ENCODE measurements at regions not wholly inside any gene's neighbourhood (a gene's known extent, or its start where the extent isn't known, plus 50 kb on each side); places are given as distances from the start of the nearest gene placed in this dataset.
A peak's percentile ranks its signal among the peaks of the same experiment; 100 is the strongest.

DNA sequence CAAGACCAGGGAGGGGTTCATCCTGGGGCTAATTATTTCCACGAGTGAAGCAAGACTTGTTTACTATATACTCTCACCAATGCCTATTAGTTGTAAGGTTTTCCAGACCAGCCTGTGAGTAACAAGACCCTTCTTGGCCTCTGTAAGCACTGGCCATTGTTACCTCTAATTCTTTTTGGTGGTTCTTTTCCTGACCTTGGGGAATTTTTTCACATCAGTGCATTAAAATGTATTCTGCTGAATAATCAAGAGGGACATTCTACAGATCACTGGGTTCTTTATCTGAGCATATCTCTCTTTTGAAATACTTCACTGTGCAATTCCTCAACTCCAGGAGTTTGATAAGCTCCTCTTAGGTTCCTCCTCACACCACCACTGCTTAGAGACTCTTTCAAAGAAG, 909.9 kb upstream of the ACVR2A start:
- TF ChIP-seq EZH2 (IDR thresholded peaks at IDR 0.05; ENCODE audit: low read length, missing control alignments) (no peak), CTCF (conservative IDR thresholded peaks at IDR 0.05 in 1 of 2, IDR thresholded peaks at IDR 0.05 in 1 of 2; ENCODE audit: low read depth in 1 of 2, low read length in 2 of 2) (no peak)
- DNase-seq (ENCODE audit: low read depth in 2 of 2), result no peak
- no peak overlapping the region for H3K4me3 ChIP-seq (replicated peaks in 1 of 4; ENCODE audit: control extremely low read depth in 1 of 4, insufficient read depth in 1 of 4, low read depth in 3 of 4, low read length in 4 of 4)
- H3K79me2 ChIP-seq (ENCODE audit: control insufficient read depth, insufficient read depth, low read length), result no peaks in the 10 kb centered on the region
- no peaks in the 10 kb centered on the region for H4K20me1 ChIP-seq (ENCODE audit: control insufficient read depth, extremely low read depth, insufficient read depth, low read length)
- H3K9ac ChIP-seq (ENCODE audit: insufficient read depth, low read length), result no peak overlapping the region
- no peaks in the 10 kb centered on the region for H3K27me3 ChIP-seq (ENCODE audit: control insufficient read depth, insufficient read depth, low read length)
- no peak overlapping the region for H3K4me2 ChIP-seq (ENCODE audit: extremely low read depth, insufficient read depth, low read length)
- no peak overlapping the region for H3K27ac ChIP-seq (ENCODE audit: insufficient read depth, low read length)
- H3K4me1 ChIP-seq (ENCODE audit: control insufficient read depth, extremely low read depth, insufficient read depth, low read length), result peaks cover under 1% of the 10 kb centered on the region
- no peak overlapping the region for H2AFZ ChIP-seq (ENCODE audit: low read length)
- H3K9me3 ChIP-seq (ENCODE audit: control insufficient read depth, insufficient read depth, low read depth, low read length), result no peaks in the 10 kb centered on the region
- H3K36me3 ChIP-seq (ENCODE audit: control insufficient read depth, insufficient read depth, low read length), result no peaks in the 10 kb centered on the region

GRCh38 chr2:146931109-146931508, 913.7 kb upstream of the ACVR2A start:
- no peak overlapping the region for H3K9ac ChIP-seq (ENCODE audit: insufficient read depth, low read length)

DNA sequence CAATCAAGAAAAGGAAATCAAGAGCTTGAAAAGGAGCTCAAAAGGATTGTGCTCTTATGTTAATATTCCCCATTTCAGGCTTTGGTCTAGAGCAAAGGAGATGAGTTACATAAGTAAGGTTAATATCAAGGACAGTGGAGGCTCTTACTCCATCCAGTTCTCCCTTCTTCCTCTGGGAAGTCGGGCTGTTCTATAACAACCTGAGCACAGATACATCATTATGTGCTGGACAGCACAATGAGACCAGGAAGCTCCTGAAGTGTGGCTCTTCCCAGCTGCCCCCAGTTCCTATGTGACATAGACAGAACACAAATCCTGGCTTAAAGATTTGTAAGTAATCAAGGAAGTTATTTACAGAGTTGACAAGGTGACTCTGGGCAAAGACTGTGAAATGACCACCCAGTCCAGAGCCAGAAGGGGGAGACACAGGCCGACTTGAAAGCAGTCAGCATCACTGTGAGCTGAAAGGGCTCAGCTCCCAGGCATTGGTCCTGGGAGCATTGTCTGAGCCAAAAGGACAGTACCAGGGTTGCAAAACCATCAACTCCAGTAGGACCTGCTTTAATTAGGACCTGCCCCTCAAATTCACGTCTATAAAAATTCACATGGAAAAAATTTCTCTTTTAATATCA, 917.6 kb upstream of the ACVR2A start:
- DNase-seq (ENCODE audit: low read depth in 2 of 2), result peak; percentile 43 to 85
- Histone ChIP-seq H3K27me3 (ENCODE audit: control insufficient read depth, insufficient read depth, low read length) (no peaks in the 10 kb centered on the region), H3K36me3 (ENCODE audit: control insufficient read depth, insufficient read depth, low read length) (no peaks in the 10 kb centered on the region), H3K9me3 (ENCODE audit: control insufficient read depth, insufficient read depth, low read depth, low read length) (no peaks in the 10 kb centered on the region), H3K9ac (ENCODE audit: insufficient read depth, low read length) (no peak overlapping the region), H3K79me2 (ENCODE audit: control insufficient read depth, insufficient read depth, low read length) (no peaks in the 10 kb centered on the region), H4K20me1 (ENCODE audit: control insufficient read depth, extremely low read depth, insufficient read depth, low read length) (no peaks in the 10 kb centered on the region), H3K27ac (ENCODE audit: insufficient read depth, low read length) (no peak overlapping the region), H2AFZ (ENCODE audit: low read length) (no peak overlapping the region), H3K4me3 (replicated peaks in 1 of 4; ENCODE audit: control extremely low read depth in 1 of 4, insufficient read depth in 1 of 4, low read depth in 3 of 4, low read length in 4 of 4) (no peak overlapping the region), H3K4me2 (ENCODE audit: extremely low read depth, insufficient read depth, low read length) (no peak overlapping the region), H3K4me1 (ENCODE audit: control insufficient read depth, extremely low read depth, insufficient read depth, low read length) (no peaks in the 10 kb centered on the region)
- TF ChIP-seq CTCF (conservative IDR thresholded peaks at IDR 0.05 in 1 of 2, IDR thresholded peaks at IDR 0.05 in 1 of 2; ENCODE audit: low read depth in 1 of 2, low read length in 2 of 2) (peak; percentile 70 to 91), EZH2 (IDR thresholded peaks at IDR 0.05; ENCODE audit: low read length, missing control alignments) (no peak)

More at GRCh38 chr2:146931109-146931508, 913.7 kb upstream of the ACVR2A start:
- H3K27ac ChIP-seq (ENCODE audit: insufficient read depth, low read length), result no peak overlapping the region
- H3K9me3 ChIP-seq (ENCODE audit: control insufficient read depth, insufficient read depth, low read depth, low read length), result no peaks in the 10 kb centered on the region
- no peaks in the 10 kb centered on the region for H4K20me1 ChIP-seq (ENCODE audit: control insufficient read depth, extremely low read depth, insufficient read depth, low read length)
- H3K79me2 ChIP-seq (ENCODE audit: control insufficient read depth, insufficient read depth, low read length), result no peaks in the 10 kb centered on the region
- TF ChIP-seq EZH2 (IDR thresholded peaks at IDR 0.05; ENCODE audit: low read length, missing control alignments) (no peak), CTCF (conservative IDR thresholded peaks at IDR 0.05 in 1 of 2, IDR thresholded peaks at IDR 0.05 in 1 of 2; ENCODE audit: low read depth in 1 of 2, low read length in 2 of 2) (no peak)
- DNase-seq (ENCODE audit: low read depth in 2 of 2), result no peak
- no peak overlapping the region for H3K4me2 ChIP-seq (ENCODE audit: extremely low read depth, insufficient read depth, low read length)
- peak overlapping the region; percentile 10 for H2AFZ ChIP-seq (ENCODE audit: low read length)
- H3K36me3 ChIP-seq (ENCODE audit: control insufficient read depth, insufficient read depth, low read length), result no peaks in the 10 kb centered on the region
- H3K4me1 ChIP-seq (ENCODE audit: control insufficient read depth, extremely low read depth, insufficient read depth, low read length), result no peaks in the 10 kb centered on the region
- H3K27me3 ChIP-seq (ENCODE audit: control insufficient read depth, insufficient read depth, low read length), result no peaks in the 10 kb centered on the region
- H3K4me3 ChIP-seq (replicated peaks in 1 of 4; ENCODE audit: control extremely low read depth in 1 of 4, insufficient read depth in 1 of 4, low read depth in 3 of 4, low read length in 4 of 4), result no peak overlapping the region

Measured in fibroblast of lung (primary cell).